Aorta (tissue), 5 donors: ENCODE measurements at regions not wholly inside any gene's neighbourhood (a gene's known extent, or its start where the extent isn't known, plus 50 kb on each side); places are given as distances from the start of the nearest gene placed in this dataset.

Experiments used
- ATAC-seq: fragments of 200-7000 bp; cut with Tn5 transposase; one replicate; pipeline ENCODE4 v1.9.1; 2022; ENCODE audit warnings: moderate library complexity; ENCODE audit not compliant: low FRiP score
- DNase-seq, 2 donors: peaks; one replicate each; pipeline ENCODE4 v3.0.0-alpha.2; 2020
- H3K27ac ChIP-seq, 2 donors: one replicate each; pipeline ENCODE4 v1.5.1; 2013; ENCODE audit warnings: low read length in 2 of 2, mild to moderate bottlenecking in 2 of 2, moderate library complexity in 2 of 2, control low read depth in 1 of 2, inconsistent platforms in 1 of 2, low read depth in 1 of 2
- H3K27me3 ChIP-seq, 2 donors: one replicate each; pipeline ENCODE4 v1.6.1; 2013; ENCODE audit warnings: control low read depth in 1 of 2, low read length in 1 of 2, mild to moderate bottlenecking in 1 of 2, moderate library complexity in 1 of 2; ENCODE audit not compliant: insufficient read depth in 2 of 2, control insufficient read depth in 1 of 2
- H3K36me3 ChIP-seq, 2 donors: one replicate each; pipeline ENCODE4 v1.6.1; 2013; ENCODE audit warnings: control low read depth in 1 of 2, low read length in 1 of 2, mild to moderate bottlenecking in 1 of 2; ENCODE audit not compliant: insufficient read depth in 2 of 2, control insufficient read depth in 1 of 2
- H3K4me1 ChIP-seq, 2 donors: one replicate each; pipeline ENCODE4 v1.6.1; 2013; ENCODE audit warnings: low read length in 2 of 2, control low read depth in 1 of 2, mild to moderate bottlenecking in 1 of 2, moderate library complexity in 1 of 2; ENCODE audit not compliant: insufficient read depth in 2 of 2, control insufficient read depth in 1 of 2
- H3K4me3 ChIP-seq, 2 donors: one replicate each; pipeline ENCODE4 v1.5.1; 2013; ENCODE audit warnings: low read length in 2 of 2, control low read depth in 1 of 2, mild to moderate bottlenecking in 1 of 2
- H3K9me3 ChIP-seq: one replicate; pipeline ENCODE4 v1.6.1; 2013; ENCODE audit warnings: mild to moderate bottlenecking, low read length; ENCODE audit not compliant: control insufficient read depth
- WGBS, 2 donors: extraction: QIAGEN DNeasy Blood & Tissue Kit; methylation state at CpG; one replicate each; pipeline ENCODE4 v1.1.7; 2013; 5-methylcytosine and 5-hydroxymethylcytosine counted together
- intact Hi-C, 2 donors: fragments of 100-400 bp; cut with DNase I; formaldehyde crosslinking; loops; one replicate each; pipeline versions ENCODE4 v1.14.2 to v1.15.0; 2022
- donor health status: healthy with polysubstance abuse.
- donor health status: Bipolar disorder and iron deficiency.
- donor health status: DM: no; HTN: no; CAD: no.
- donor health status: DM: no; HTN: no; CAD: no.
- donor health status: DM: yes; HTN: yes; CAD: no.

GRCh38 chrX:10904220-10904619 lies 206.9 kb upstream of the HCCS start:
- Histone ChIP-seq H3K4me3 (no peak overlapping the region), H3K27ac (peak overlapping the region; percentile 44 to 68), H3K4me1 (no peaks in the 10 kb centered on the region), H3K36me3 (no peaks in the 10 kb centered on the region), H3K9me3 (no peaks in the 10 kb centered on the region), H3K27me3 (no peaks in the 10 kb centered on the region)
- intact Hi-C loops: no loop called here
- DNase-seq: no peak
- WGBS, 2 donors: 24 to 46% methylated on average over 2 of the region's 2 CpGs
- ATAC-seq: no peak

DNA sequence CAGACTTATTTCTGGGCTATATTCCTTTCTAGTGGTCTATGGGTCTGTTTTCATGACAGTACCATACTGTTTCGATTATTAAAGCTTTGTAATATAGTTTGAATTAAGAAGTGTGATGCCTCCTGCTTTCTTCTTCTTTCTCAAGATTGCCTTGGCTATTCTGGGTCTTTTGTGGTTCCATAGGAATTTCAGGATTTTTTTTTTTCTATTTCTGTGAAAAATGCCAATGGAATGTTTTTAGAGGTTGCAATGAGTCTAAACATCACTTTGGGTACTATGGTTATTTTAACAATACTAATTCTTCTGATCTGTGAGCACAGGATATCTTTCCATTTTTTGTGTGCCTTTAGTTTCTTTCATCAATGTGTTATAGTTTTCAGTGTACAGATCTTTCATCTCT lies 204.3 kb upstream of the HCCS start:
- 63 to 96% methylated on average over 1 of the region's 1 CpG for WGBS, 2 donors
- intact Hi-C loops: no loop called here
- no peak for ATAC-seq

GRCh38 chrX:10922159-10922558 lies 189.0 kb upstream of the HCCS start:
- no peak overlapping the region for H3K27ac ChIP-seq

More for the DNA sequence above, 204.3 kb upstream of the HCCS start:
- Histone ChIP-seq H3K27ac (no peak overlapping the region), H3K4me3 (no peak overlapping the region), H3K27me3 (no peaks in the 10 kb centered on the region), H3K9me3 (no peaks in the 10 kb centered on the region), H3K36me3 (no peaks in the 10 kb centered on the region), H3K4me1 (no peaks in the 10 kb centered on the region)
- DNase-seq: no peak

GRCh38 chrX:10922835-10923234 lies 188.3 kb upstream of the HCCS start:
- H3K9me3 ChIP-seq: no peaks in the 10 kb centered on the region
- H3K4me1 ChIP-seq: no peaks in the 10 kb centered on the region
- no peaks in the 10 kb centered on the region for H3K27me3 ChIP-seq
- 55 to 64% methylated on average over 1 of the region's 1 CpG for WGBS, 2 donors
- H3K27ac ChIP-seq: peak overlapping the region in 1 of 2 donors; percentile 14
- ATAC-seq (no peak), DNase-seq (no peak)
- intact Hi-C loops: no loop called here
- no peaks in the 10 kb centered on the region for H3K36me3 ChIP-seq
- H3K4me3 ChIP-seq: no peak overlapping the region

More at GRCh38 chrX:10922159-10922558, 189.0 kb upstream of the HCCS start:
- H3K4me3 ChIP-seq: no peak overlapping the region
- no peaks in the 10 kb centered on the region for H3K9me3 ChIP-seq
- DNase-seq (no peak), ATAC-seq (no peak)
- H3K4me1 ChIP-seq: no peaks in the 10 kb centered on the region
- no peaks in the 10 kb centered on the region for H3K36me3 ChIP-seq
- intact Hi-C loops: no loop called here
- no peaks in the 10 kb centered on the region for H3K27me3 ChIP-seq

GRCh38 chrX:10923466-10923865 lies 187.7 kb upstream of the HCCS start:
- no peak for ATAC-seq
- Histone ChIP-seq H3K27me3 (no peaks in the 10 kb centered on the region), H3K36me3 (no peaks in the 10 kb centered on the region), H3K27ac (no peak overlapping the region), H3K9me3 (no peaks in the 10 kb centered on the region), H3K4me3 (peak overlapping the region in 1 of 2 donors; percentile 26), H3K4me1 (no peaks in the 10 kb centered on the region)
- DNase-seq: no peak
- 5 to 30% methylated on average over 3 of the region's 3 CpGs for WGBS, 2 donors
- intact Hi-C loops: no loop called here

DNA sequence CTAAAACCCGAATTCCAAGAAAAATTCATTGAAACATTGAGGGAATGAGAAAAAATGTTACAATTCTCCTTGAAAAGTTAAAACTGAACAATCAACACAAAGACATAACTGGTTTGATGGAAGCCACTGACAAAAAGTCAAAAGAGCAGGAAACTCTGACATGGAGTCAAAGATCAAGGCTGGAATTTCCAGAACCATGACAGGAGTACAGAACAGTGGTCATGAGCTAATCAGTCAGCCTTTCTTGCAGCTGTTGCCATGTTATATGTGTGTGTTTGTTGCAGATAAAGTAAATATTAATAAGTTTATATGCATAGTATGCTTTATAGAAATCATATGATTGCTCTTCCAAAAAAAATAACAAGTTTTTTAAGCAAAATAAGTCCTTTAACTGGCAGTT lies 184.7 kb upstream of the HCCS start:
- WGBS, 2 donors: 11 to 26% methylated on average over 1 of the region's 1 CpG
- Histone ChIP-seq H3K4me1 (no peaks in the 10 kb centered on the region), H3K4me3 (no peak overlapping the region), H3K27me3 (no peaks in the 10 kb centered on the region), H3K36me3 (no peaks in the 10 kb centered on the region), H3K9me3 (no peaks in the 10 kb centered on the region), H3K27ac (no peak overlapping the region)
- intact Hi-C loops: no loop called here
- no peak for DNase-seq
- no peak for ATAC-seq

DNA sequence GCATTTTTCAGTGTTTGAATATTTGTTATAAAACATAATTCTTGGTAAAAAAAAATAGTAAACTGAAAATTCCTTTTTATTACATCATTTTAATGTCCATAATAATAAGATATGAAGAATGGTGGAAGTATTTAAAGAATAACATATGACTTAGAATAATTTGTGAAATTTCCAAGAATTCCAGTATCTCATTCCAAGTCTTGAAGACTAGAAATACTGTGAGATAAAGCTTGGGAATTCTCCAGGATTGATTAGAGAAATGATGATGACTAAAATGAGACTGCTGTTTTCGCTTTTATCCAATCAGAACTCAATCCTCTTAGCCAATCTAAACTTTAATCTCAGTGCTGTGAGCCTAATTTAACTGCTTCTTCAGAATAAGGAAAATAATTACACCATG lies 184.2 kb upstream of the HCCS start:
- H3K36me3 ChIP-seq: no peaks in the 10 kb centered on the region
- H3K27me3 ChIP-seq: no peaks in the 10 kb centered on the region
- DNase-seq: no peak
- no peak for ATAC-seq
- no peaks in the 10 kb centered on the region for H3K9me3 ChIP-seq
- WGBS, 2 donors: 12 to 27% methylated on average over 1 of the region's 1 CpG
- H3K27ac ChIP-seq: no peak overlapping the region
- intact Hi-C loops: no loop called here
- no peak overlapping the region for H3K4me3 ChIP-seq
- H3K4me1 ChIP-seq: no peaks in the 10 kb centered on the region

- intact Hi-C loops: no loop called here
- DNase-seq (no peak), ATAC-seq (no peak)
- H3K4me3 ChIP-seq: no peak overlapping the region
- 28 to 35% methylated on average over 4 of the region's 4 CpGs for WGBS, 2 donors
- no peaks in the 10 kb centered on the region for H3K4me1 ChIP-seq
- no peak overlapping the region for H3K27ac ChIP-seq
- no peaks in the 10 kb centered on the region for H3K36me3 ChIP-seq
- no peaks in the 10 kb centered on the region for H3K27me3 ChIP-seq
- no peaks in the 10 kb centered on the region for H3K9me3 ChIP-seq
Observed at GRCh38 chrX:10929747-10930146, 181.4 kb upstream of the HCCS start.

DNA sequence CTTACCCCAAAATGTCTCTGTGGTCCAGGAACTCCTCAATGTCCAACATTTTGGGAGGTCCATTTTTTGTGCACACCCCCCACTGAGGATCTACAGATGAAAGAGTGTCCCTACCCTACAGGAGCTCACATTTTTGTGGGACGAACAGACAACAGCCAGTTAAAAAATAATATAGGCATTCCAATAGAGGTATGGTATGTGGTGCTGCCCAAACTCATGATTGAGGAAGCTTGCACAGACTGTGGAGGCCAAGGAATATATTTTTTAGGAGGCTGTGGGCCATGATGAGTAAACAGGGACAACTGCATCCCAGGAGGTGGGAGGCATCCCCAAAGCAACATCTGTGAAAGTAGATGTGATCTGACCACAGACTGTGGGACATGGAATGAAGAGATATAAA lies 181.0 kb upstream of the HCCS start:
- Histone ChIP-seq H3K4me1 (no peaks in the 10 kb centered on the region), H3K36me3 (no peaks in the 10 kb centered on the region), H3K27me3 (no peaks in the 10 kb centered on the region), H3K4me3 (no peak overlapping the region), H3K9me3 (no peaks in the 10 kb centered on the region), H3K27ac (no peak overlapping the region)
- ATAC-seq (no peak), DNase-seq (no peak)
- intact Hi-C loops: no loop called here
- whole genome bisulfite sequencing, 2 donors: 53 to 78% methylated on average over 1 of the region's 1 CpG
